HepG2 (cell line): ENCODE measurements at regions not wholly inside any gene's neighbourhood (a gene's known extent, or its start where the extent isn't known, plus 50 kb on each side); places are given as distances from the start of the nearest gene placed in this dataset.

Source experiments
- CSRNP1 ChIP-seq: sonication (generic); formaldehyde crosslinking; IDR thresholded peaks from 2 replicates; pipeline ENCODE4 v1.8.1; 2023; ENCODE audit warnings: mild to moderate bottlenecking, missing genetic modification reagents
- CTCF ChIP-seq: sonication (generic); formaldehyde crosslinking; IDR thresholded peaks from 2 replicates; pipeline ENCODE4 v1.5.0; 2020; ENCODE audit warnings: mild to moderate bottlenecking, missing genetic modification reagents, moderate library complexity
- ETS1 ChIP-seq: sonication (generic); formaldehyde crosslinking; IDR thresholded peaks from 2 replicates; pipeline ENCODE4 v1.4.0; 2020; ENCODE audit warnings: missing genetic modification reagents
- GTF2F1 ChIP-seq: fragments of 150-350 bp; IDR thresholded peaks from 2 replicates; pipeline ENCODE4 v1.6.1; 2014; ENCODE audit warnings: low read length
- KDM5A ChIP-seq: fragments of 200-600 bp; sonication (generic); IDR thresholded peaks from 2 replicates; pipeline ENCODE4 v1.7.0; 2018; ENCODE audit warnings: antibody characterized with exemption, mild to moderate bottlenecking, low read length, borderline replicate concordance
- ZKSCAN1 ChIP-seq: fragments of 150-350 bp; IDR thresholded peaks from 2 replicates; pipeline ENCODE4 v1.6.1; 2014; ENCODE audit warnings: low read length
- ZNF629 ChIP-seq: sonication (generic); formaldehyde crosslinking; conservative IDR thresholded peaks from 2 replicates; pipeline ENCODE4 v1.5.0; 2020; ENCODE audit warnings: missing genetic modification reagents
- ZNF879 ChIP-seq: sonication (generic); formaldehyde crosslinking; IDR thresholded peaks from 2 replicates; pipeline ENCODE4 v1.8.1; 2023; ENCODE audit warnings: missing genetic modification reagents

GRCh38 chr1:219507437-219507836, 105.5 kb downstream of the ZC3H11B start:
- TF ChIP-seq ETS1: no peak
- TF ChIP-seq GTF2F1: no peak
- TF ChIP-seq KDM5A: no peak
- no peak for TF ChIP-seq ZKSCAN1
- TF ChIP-seq CTCF (CRISPR knock-in tag): no peak
- TF ChIP-seq ZNF879 (CRISPR knock-in tag): no peak
- no peak for TF ChIP-seq CSRNP1 (CRISPR knock-in tag)
- no peak for TF ChIP-seq ZNF629 (CRISPR knock-in tag)
